GM23338 (cell line): ENCODE measurements at regions not wholly inside any gene's neighbourhood (a gene's known extent, or its start where the extent isn't known, plus 50 kb on each side); places are given as distances from the start of the nearest gene placed in this dataset.

ENCODE experiments used
- ATAC-seq: fragments of 200-7000 bp; cut with Tn5 transposase; 3 replicates; pipeline ENCODE4 v1.9.1; 2020
- DNase-seq: peaks from one replicate; pipeline ENCODE4 v3.0.0-alpha.2; 2015; ENCODE audit warnings: low spot score
- H2AFZ ChIP-seq: fragments of 200-600 bp; sonication (generic); 2 replicates; pipeline ENCODE4 v1.8.0; 2016; ENCODE audit warnings: antibody characterized with exemption, mild to moderate bottlenecking, moderate library complexity
- H3F3A ChIP-seq: fragments of 200-600 bp; sonication (generic); replicated peaks from 2 replicates; pipeline ENCODE4 v1.8.0; 2017; ENCODE audit warnings: antibody characterized with exemption, mixed run types, low read depth
- H3K27ac ChIP-seq: fragments of 200-600 bp; sonication (generic); 2 replicates; pipeline ENCODE4 v1.6.1; 2016; ENCODE audit warnings: low read depth
- H3K27me3 ChIP-seq: fragments of 200-600 bp; sonication (generic); 2 replicates; pipeline ENCODE4 v1.8.0; 2016; ENCODE audit warnings: mild to moderate bottlenecking, mixed run types, moderate library complexity; ENCODE audit not compliant: insufficient read depth
- H3K36me3 ChIP-seq: fragments of 200-600 bp; sonication (generic); 2 replicates; pipeline ENCODE4 v1.8.0; 2016; ENCODE audit warnings: mild to moderate bottlenecking; ENCODE audit not compliant: insufficient read depth
- H3K4me1 ChIP-seq: fragments of 200-600 bp; sonication (generic); 2 replicates; pipeline ENCODE4 v1.8.0; 2016; ENCODE audit warnings: mild to moderate bottlenecking, moderate library complexity; ENCODE audit not compliant: insufficient read depth
- H3K4me2 ChIP-seq: fragments of 200-600 bp; sonication (generic); 2 replicates; pipeline ENCODE4 v1.7.1; 2017; ENCODE audit warnings: mixed run types
- H3K4me3 ChIP-seq: fragments of 200-600 bp; sonication (generic); 2 replicates; pipeline ENCODE4 v1.6.1; 2016; ENCODE audit warnings: mixed run types
- H3K79me2 ChIP-seq: fragments of 200-600 bp; sonication (generic); replicated peaks from 2 replicates; pipeline ENCODE4 v1.8.0; 2017; ENCODE audit warnings: mild to moderate bottlenecking; ENCODE audit not compliant: insufficient read depth
- H3K9me2 ChIP-seq: fragments of 200-600 bp; sonication (generic); 2 replicates; pipeline ENCODE4 v1.8.0; 2017; ENCODE audit not compliant: insufficient read depth
- H4K20me1 ChIP-seq: fragments of 200-600 bp; sonication (generic); replicated peaks from 2 replicates; pipeline ENCODE4 v1.8.0; 2017; ENCODE audit warnings: mild to moderate bottlenecking; ENCODE audit not compliant: insufficient read depth
- H3K27ac Mint-ChIP-seq: 2 replicates; pipeline ENCODE4 v1.8.0; 2020; ENCODE audit warnings: inconsistent platforms, mild to moderate bottlenecking, moderate library complexity, mixed read lengths
- H3K27me3 Mint-ChIP-seq: 3 replicates; pipeline ENCODE4 v1.8.0; 2022; ENCODE audit warnings: low read depth, mild to moderate bottlenecking, moderate library complexity, mixed read lengths, inconsistent platforms; ENCODE audit not compliant: insufficient read depth, poor library complexity
- H3K36me3 Mint-ChIP-seq: 3 replicates; pipeline ENCODE4 v1.8.0; 2021; ENCODE audit warnings: low read depth, mild to moderate bottlenecking, inconsistent platforms, moderate library complexity, mixed read lengths
- H3K4me1 Mint-ChIP-seq: 3 replicates; pipeline ENCODE4 v1.8.0; 2020; ENCODE audit warnings: mild to moderate bottlenecking, inconsistent platforms, mixed read lengths
- H3K4me3 Mint-ChIP-seq: 3 replicates; pipeline ENCODE4 v1.8.0; 2021; ENCODE audit warnings: moderate library complexity, mild to moderate bottlenecking, inconsistent platforms, mixed read lengths
- H3K9me3 Mint-ChIP-seq: 3 replicates; pipeline ENCODE4 v1.8.0; 2020; ENCODE audit warnings: moderate library complexity, mild to moderate bottlenecking, inconsistent platforms, mixed read lengths
- CREB1 ChIP-seq: fragments of 250-450 bp; sonication (Bioruptor Pico); IDR thresholded peaks from 2 replicates; pipeline ENCODE4 v1.5.0; 2020; ENCODE audit warnings: low read depth, mild to moderate bottlenecking, moderate library complexity
- CTCF ChIP-seq, 2 experiments: fragments of 200-600 bp in 1 of 2; sonication (generic) in 1 of 2; conservative IDR thresholded peaks; 2 replicates each; pipeline versions ENCODE4 v1.5.1 to v1.6.1; 2016 to 2017; ENCODE audit warnings: antibody characterized with exemption in 2 of 2, low read depth in 2 of 2, mild to moderate bottlenecking in 2 of 2, moderate library complexity in 1 of 2
- ETS1 ChIP-seq: IDR thresholded peaks from 2 replicates; pipeline ENCODE4 v1.6.1; 2016; ENCODE audit warnings: antibody characterized with exemption
- EZH2 ChIP-seq: fragments of 200-600 bp; sonication (generic); IDR thresholded peaks from one replicate; pipeline ENCODE4 v1.8.0; 2017; ENCODE audit warnings: antibody characterized with exemption, mild to moderate bottlenecking, low read depth; ENCODE audit not compliant: unreplicated experiment
- EZH2phosphoT487 ChIP-seq: fragments of 200-600 bp; sonication (generic); IDR thresholded peaks from one replicate; pipeline ENCODE4 v1.8.1; 2018; ENCODE audit warnings: antibody characterized with exemption; ENCODE audit not compliant: unreplicated experiment
- JUNB ChIP-seq: IDR thresholded peaks from one replicate; pipeline ENCODE4 v1.6.1; 2016; ENCODE audit warnings: antibody characterized with exemption; ENCODE audit not compliant: unreplicated experiment
- NANOG ChIP-seq: IDR thresholded peaks from 2 replicates; pipeline ENCODE4 v1.6.1; 2016; ENCODE audit warnings: antibody characterized with exemption, borderline replicate concordance
- POLR2AphosphoS5 ChIP-seq: IDR thresholded peaks from 2 replicates; pipeline ENCODE4 v1.6.1; 2016; ENCODE audit warnings: antibody characterized with exemption, low read depth
- REST ChIP-seq: IDR thresholded peaks from one replicate; pipeline ENCODE4 v1.6.1; 2018; ENCODE audit warnings: antibody characterized with exemption; ENCODE audit not compliant: unreplicated experiment
- STAT1 ChIP-seq: IDR thresholded peaks from one replicate; pipeline ENCODE4 v1.6.1; 2016; ENCODE audit warnings: antibody characterized with exemption; ENCODE audit not compliant: unreplicated experiment
- ZNF114 ChIP-seq: fragments of 250-450 bp; sonication (Bioruptor Pico); IDR thresholded peaks from 2 replicates; pipeline ENCODE4 v1.5.0; 2020; ENCODE audit warnings: mild to moderate bottlenecking, moderate library complexity
- ZNF331 ChIP-seq: fragments of 250-450 bp; sonication (Bioruptor Pico); IDR thresholded peaks from 2 replicates; pipeline ENCODE4 v1.5.0; 2020; ENCODE audit warnings: low read depth, mild to moderate bottlenecking, moderate library complexity
- ZNF462 ChIP-seq: fragments of 250-450 bp; sonication (Bioruptor Pico); IDR thresholded peaks from 2 replicates; pipeline ENCODE4 v1.5.0; 2020; ENCODE audit warnings: mild to moderate bottlenecking, moderate library complexity

GRCh38 chr10:33963729-33964128, 629.3 kb upstream of the NRP1 start:
- H3K27ac Mint-ChIP-seq: no peak overlapping the region
- no peak overlapping the region for H3K27ac ChIP-seq
- H3K27me3 Mint-ChIP-seq: peaks cover 4% of the 10 kb centered on the region

More at GRCh38 chr10:33963729-33964128, 629.3 kb upstream of the NRP1 start:
- no peaks in the 10 kb centered on the region for H3K4me1 Mint-ChIP-seq
- Histone ChIP-seq H3K27me3 (no peaks in the 10 kb centered on the region), H3F3A (no peaks in the 10 kb centered on the region), H3K4me3 (no peak overlapping the region), H3K79me2 (no peaks in the 10 kb centered on the region), H2AFZ (no peak overlapping the region), H3K36me3 (no peaks in the 10 kb centered on the region), H4K20me1 (no peaks in the 10 kb centered on the region), H3K9me2 (peaks cover 9% of the 10 kb centered on the region; the same call in 1 of the 2 replicates), H3K4me1 (no peaks in the 10 kb centered on the region), H3K4me2 (no peak overlapping the region)
- TF ChIP-seq EZH2phosphoT487 (no peak), CTCF (conservative IDR thresholded peaks at IDR 0.05; ENCODE audit: low read depth in 2 of 2) (no peak), JUNB (no peak), ZNF462 (CRISPR knock-in tag) (no peak), CREB1 (CRISPR knock-in tag) (no peak), REST (no peak), POLR2AphosphoS5 (no peak), NANOG (no peak), EZH2 (no peak), ZNF331 (CRISPR knock-in tag) (no peak), STAT1 (no peak), ETS1 (no peak), ZNF114 (CRISPR knock-in tag) (no peak)
- DNase-seq (no peak), ATAC-seq (no peak)
- H3K36me3 Mint-ChIP-seq: no peaks in the 10 kb centered on the region
- no peak overlapping the region for H3K4me3 Mint-ChIP-seq
- H3K9me3 Mint-ChIP-seq: no peaks in the 10 kb centered on the region
